OCI-LY7 (cell line): ENCODE measurements at regions not wholly inside any gene's neighbourhood (a gene's known extent, or its start where the extent isn't known, plus 50 kb on each side); places are given as distances from the start of the nearest gene placed in this dataset.

Experiments
- BruUV-seq: library from RNA; stranded (reverse); fragments of 400-500 nt; replicated peaks from 2 replicates; lab custom pipeline; 2021; lab: Mats Ljungman, UMichigan
- CTCF ChIA-PET: fragments of 300-600 bp; sonication (Branson Sonifier 250); formaldehyde crosslinking; loops from one replicate; lab custom pipeline; 2022; ENCODE audit warnings: antibody characterized with exemption; ENCODE audit not compliant: unreplicated experiment; lab: Charles Lee
- POLR2A ChIA-PET: fragments of 300-600 bp; sonication (Branson Sonifier 250); formaldehyde crosslinking; loops from one replicate; lab custom pipeline; 2022; ENCODE audit warnings: antibody characterized with exemption; lab: Charles Lee
- DNase-seq: peaks from one replicate; pipeline ENCODE4 v3.0.0-alpha.2; 2015; ENCODE audit warnings: low spot score
- H2AFZ ChIP-seq: fragments of 200-600 bp; sonication (generic), shearing (Covaris generic); 2 replicates; pipeline ENCODE4 v1.6.1; 2014; ENCODE audit warnings: mild to moderate bottlenecking, antibody characterized with exemption, low read length, moderate library complexity
- H3K27ac ChIP-seq: fragments of 200-600 bp; sonication (generic); 2 replicates; pipeline ENCODE4 v1.5.1; 2014; ENCODE audit warnings: mixed run types, low read depth, mild to moderate bottlenecking, moderate library complexity, low read length, inconsistent platforms; ENCODE audit not compliant: poor library complexity, severe bottlenecking
- H3K36me3 ChIP-seq: fragments of 200-600 bp; sonication (generic); 2 replicates; pipeline ENCODE4 v1.6.1; 2014; ENCODE audit warnings: mild to moderate bottlenecking, antibody characterized with exemption, low read length, moderate library complexity, mixed read lengths; ENCODE audit not compliant: insufficient read depth
- H3K4me1 ChIP-seq: fragments of 200-600 bp; sonication (generic); 2 replicates; pipeline ENCODE4 v1.5.1; 2014; ENCODE audit warnings: mild to moderate bottlenecking, low read length; ENCODE audit not compliant: insufficient read depth, poor library complexity, severe bottlenecking
- H3K4me2 ChIP-seq: fragments of 200-600 bp; sonication (generic); 2 replicates; pipeline ENCODE4 v1.6.1; 2014; ENCODE audit warnings: mild to moderate bottlenecking, low read length
- H3K4me3 ChIP-seq: fragments of 200-600 bp; sonication (generic); 2 replicates; pipeline ENCODE4 v1.5.1; 2014; ENCODE audit warnings: mild to moderate bottlenecking, low read depth, low read length; ENCODE audit not compliant: poor library complexity, severe bottlenecking
- H3K79me2 ChIP-seq: fragments of 200-600 bp; sonication (generic); 2 replicates; pipeline ENCODE4 v1.6.1; 2016; ENCODE audit warnings: low read depth, mild to moderate bottlenecking, low read length, moderate library complexity, mixed read lengths; ENCODE audit not compliant: insufficient read depth
- H3K9me2 ChIP-seq: fragments of 200-600 bp; sonication (generic); 2 replicates; pipeline ENCODE4 v1.6.1; 2016; ENCODE audit warnings: mild to moderate bottlenecking, low read length, mixed read lengths; ENCODE audit not compliant: insufficient read depth
- H3K9me3 ChIP-seq: fragments of 200-600 bp; sonication (generic); 2 replicates; pipeline ENCODE4 v1.6.1; 2014; ENCODE audit warnings: mild to moderate bottlenecking, mixed run types, low read length, mixed read lengths
- H4K20me1 ChIP-seq: fragments of 200-600 bp; sonication (generic); 2 replicates; pipeline ENCODE4 v1.6.1; 2014; ENCODE audit warnings: mild to moderate bottlenecking, antibody characterized with exemption, low read length, moderate library complexity, mixed read lengths; ENCODE audit not compliant: insufficient read depth
- EZH2phosphoT487 ChIP-seq: fragments of 200-600 bp; sonication (generic); IDR thresholded peaks from 2 replicates; pipeline ENCODE4 v1.6.1; 2018; ENCODE audit warnings: low read depth, borderline replicate concordance, mild to moderate bottlenecking, mixed run types, antibody characterized with exemption, low read length, moderate library complexity, mixed read lengths
- intact Hi-C: fragments of 100-400 bp; cut with micrococcal nuclease; formaldehyde crosslinking; loops from one replicate; pipeline ENCODE4 v1.10.0; 2022; ENCODE audit not compliant: unreplicated experiment
- TF ChIP-seq, protein P1 (sequence below): fragments of 200-600 bp; sonication (generic); conservative IDR thresholded peaks from 2 replicates; pipeline ENCODE4 v1.5.1; 2014; ENCODE audit warnings: mild to moderate bottlenecking, antibody characterized with exemption, low read length, moderate library complexity, mixed read lengths

- Histone ChIP-seq H2AFZ (no peak overlapping the region), H3K9me3 (no peaks in the 10 kb centered on the region), H3K9me2 (no peaks in the 10 kb centered on the region), H3K27ac (no peak overlapping the region), H3K79me2 (no peaks in the 10 kb centered on the region), H3K4me3 (no peak overlapping the region), H3K4me2 (no peak overlapping the region), H4K20me1 (no peaks in the 10 kb centered on the region), H3K36me3 (no peaks in the 10 kb centered on the region), H3K4me1 (no peaks in the 10 kb centered on the region)
- intact Hi-C loops = no loop called here
- TF ChIP-seq, protein P1, sequence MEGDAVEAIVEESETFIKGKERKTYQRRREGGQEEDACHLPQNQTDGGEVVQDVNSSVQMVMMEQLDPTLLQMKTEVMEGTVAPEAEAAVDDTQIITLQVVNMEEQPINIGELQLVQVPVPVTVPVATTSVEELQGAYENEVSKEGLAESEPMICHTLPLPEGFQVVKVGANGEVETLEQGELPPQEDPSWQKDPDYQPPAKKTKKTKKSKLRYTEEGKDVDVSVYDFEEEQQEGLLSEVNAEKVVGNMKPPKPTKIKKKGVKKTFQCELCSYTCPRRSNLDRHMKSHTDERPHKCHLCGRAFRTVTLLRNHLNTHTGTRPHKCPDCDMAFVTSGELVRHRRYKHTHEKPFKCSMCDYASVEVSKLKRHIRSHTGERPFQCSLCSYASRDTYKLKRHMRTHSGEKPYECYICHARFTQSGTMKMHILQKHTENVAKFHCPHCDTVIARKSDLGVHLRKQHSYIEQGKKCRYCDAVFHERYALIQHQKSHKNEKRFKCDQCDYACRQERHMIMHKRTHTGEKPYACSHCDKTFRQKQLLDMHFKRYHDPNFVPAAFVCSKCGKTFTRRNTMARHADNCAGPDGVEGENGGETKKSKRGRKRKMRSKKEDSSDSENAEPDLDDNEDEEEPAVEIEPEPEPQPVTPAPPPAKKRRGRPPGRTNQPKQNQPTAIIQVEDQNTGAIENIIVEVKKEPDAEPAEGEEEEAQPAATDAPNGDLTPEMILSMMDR = no peak
- no peak for TF ChIP-seq EZH2phosphoT487
- POLR2A ChIA-PET = no interaction called here
- CTCF ChIA-PET = no interaction called here
- DNase-seq = no peak
- BruUV-seq = no TSS peak
Measured at GRCh38 chr4:11606078-11606477, 177.4 kb upstream of the HS3ST1 start.

DNA sequence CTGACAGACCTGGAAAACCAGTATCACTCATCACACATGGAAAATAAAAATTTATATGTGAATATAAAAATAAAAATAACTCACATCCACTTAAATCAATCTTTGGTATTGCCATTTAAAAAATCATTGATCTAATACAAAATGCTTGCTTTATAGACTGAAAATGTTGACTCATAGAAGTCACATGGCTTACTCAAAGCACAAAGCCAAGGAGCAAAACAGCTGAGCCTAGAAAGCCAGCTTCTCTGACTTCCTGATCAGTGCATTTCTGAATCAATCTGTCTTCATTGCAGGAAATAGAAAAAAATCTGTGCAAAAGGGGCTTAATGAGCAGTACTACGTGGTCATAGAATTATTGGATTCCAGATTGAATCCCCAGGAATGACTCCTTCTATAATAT is 176.9 kb upstream of the HS3ST1 start:
- H3K4me1 ChIP-seq = no peaks in the 10 kb centered on the region
- no peak for DNase-seq
- H4K20me1 ChIP-seq = no peaks in the 10 kb centered on the region
- H3K4me2 ChIP-seq = no peak overlapping the region
- no peaks in the 10 kb centered on the region for H3K9me2 ChIP-seq
- no peaks in the 10 kb centered on the region for H3K36me3 ChIP-seq
- H3K79me2 ChIP-seq = no peaks in the 10 kb centered on the region
- no peak overlapping the region for H3K4me3 ChIP-seq
- no peak overlapping the region for H2AFZ ChIP-seq
- H3K9me3 ChIP-seq = no peaks in the 10 kb centered on the region
- intact Hi-C loops = no loop called here
- H3K27ac ChIP-seq = no peak overlapping the region
- ChIA-PET POLR2A (no interaction called here), CTCF (no interaction called here)
- TF ChIP-seq, protein P1 = no peak
- no peak for TF ChIP-seq EZH2phosphoT487
- no TSS peak for BruUV-seq

DNA sequence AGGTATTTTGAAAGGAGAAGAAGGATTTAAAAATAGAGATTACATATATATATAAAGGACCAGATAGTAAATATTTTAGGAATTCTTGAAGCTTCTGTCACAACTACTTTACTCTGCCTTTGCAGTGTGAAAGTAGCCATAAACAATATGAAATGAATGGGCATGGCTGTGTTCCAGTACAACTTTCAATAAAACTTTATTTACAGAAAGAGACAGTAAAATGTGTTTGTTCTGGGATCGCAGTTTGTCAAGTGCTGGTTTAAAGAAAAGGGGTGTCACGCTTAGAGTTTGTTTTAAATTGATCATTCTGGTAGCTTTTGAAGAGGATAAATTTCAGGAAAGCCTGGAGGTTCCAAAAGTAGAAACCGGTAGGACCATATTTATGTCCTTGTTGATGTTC is 176.1 kb upstream of the HS3ST1 start:
- Histone ChIP-seq H3K9me3 (no peaks in the 10 kb centered on the region), H3K36me3 (no peaks in the 10 kb centered on the region), H3K9me2 (no peaks in the 10 kb centered on the region), H3K79me2 (no peaks in the 10 kb centered on the region), H3K4me3 (no peak overlapping the region), H4K20me1 (no peaks in the 10 kb centered on the region), H3K4me1 (no peaks in the 10 kb centered on the region), H2AFZ (no peak overlapping the region), H3K27ac (no peak overlapping the region), H3K4me2 (no peak overlapping the region)
- ChIA-PET POLR2A (interaction anchor here (1.2 kb wide), 1 partner anchor 11 kb away, joined by 3 read pairs; no protein-coding TSS in a partner anchor), CTCF (no interaction called here)
- TF ChIP-seq, protein P1 = no peak
- no peak for TF ChIP-seq EZH2phosphoT487
- intact Hi-C loops = no loop called here
- BruUV-seq = no TSS peak
- DNase-seq = no peak
